Heart right ventricle (tissue), 16 donors: ENCODE measurements at regions not wholly inside any gene's neighbourhood (a gene's known extent, or its start where the extent isn't known, plus 50 kb on each side); places are given as distances from the start of the nearest gene placed in this dataset.

Source experiments
- ATAC-seq, 8 donors: fragments of 200-7000 bp; cut with Tn5 transposase; one replicate each; pipeline ENCODE4 v1.9.1; 2020; ENCODE audit warnings: mild to moderate bottlenecking in 8 of 8, moderate library complexity in 8 of 8, moderate number of reproducible peaks in 1 of 8
- DNase-seq, 2 donors: peaks; one replicate each; pipeline ENCODE4 v3.0.0-alpha.2; 2020
- H3K27ac ChIP-seq, 10 donors: fragments of 200-600 bp; sonication (generic) in 2 of 10; one replicate each; pipeline versions ENCODE4 v1.5.0 to v1.8.0; 2020 to 2022; ENCODE audit warnings: mild to moderate bottlenecking in 3 of 10
- H3K27me3 ChIP-seq, 7 donors: fragments of 200-600 bp; one replicate each; pipeline ENCODE4 v1.8.0; 2021 to 2022; ENCODE audit warnings: mild to moderate bottlenecking in 2 of 7
- H3K36me3 ChIP-seq, 9 donors: fragments of 200-600 bp; sonication (generic) in 1 of 9; one replicate each; pipeline versions ENCODE4 v1.5.0 to v1.8.0; 2020 to 2022; ENCODE audit warnings: mild to moderate bottlenecking in 2 of 9
- H3K4me1 ChIP-seq, 9 donors: fragments of 200-600 bp; sonication (generic) in 1 of 9; one replicate each; pipeline versions ENCODE4 v1.5.0 to v1.8.0; 2020 to 2022; ENCODE audit warnings: mild to moderate bottlenecking in 4 of 9
- H3K4me3 ChIP-seq, 10 donors: fragments of 200-600 bp; sonication (generic) in 2 of 10; one replicate each; pipeline versions ENCODE4 v1.5.0 to v1.8.0; 2020 to 2022; ENCODE audit warnings: mild to moderate bottlenecking in 7 of 10, moderate library complexity in 2 of 10
- H3K9me3 ChIP-seq, 11 donors: fragments of 200-600 bp in 10 of 11; sonication (generic) in 2 of 11; one replicate each; pipeline versions ENCODE4 v1.5.0 to v1.8.0; 2013 to 2022; ENCODE audit warnings: mild to moderate bottlenecking in 2 of 11, control low read depth in 1 of 11, moderate library complexity in 1 of 11
- CTCF ChIP-seq, 9 donors: fragments of 200-600 bp; sonication (generic) in 2 of 9; IDR thresholded peaks; one replicate each; pipeline versions ENCODE4 v1.5.0 to v1.8.0; 2021 to 2022; ENCODE audit warnings: antibody characterized with exemption in 9 of 9, mild to moderate bottlenecking in 5 of 9, moderate library complexity in 1 of 9
- WGBS, 2 donors: extraction: QIAGEN DNeasy Blood & Tissue Kit; methylation state at CpG; one replicate each; pipeline ENCODE4 v1.1.7; 2013; ENCODE audit warnings: inconsistent platforms in 1 of 2; 5-methylcytosine and 5-hydroxymethylcytosine counted together
- intact Hi-C, 10 donors: fragments of 100-400 bp; cut with DNase I; formaldehyde crosslinking; loops; one replicate each; pipeline versions ENCODE4 v1.11.1 to v1.14.2; 2022
- donor health status: Arrhythmogenic right ventricular cardiomyopathy.
- donor health status: ischemic (EF 13 %, LVEDD 7.1; RV severe dilation, severe dysfunction).
- donor health status: healthy with polysubstance abuse.
- donor health status: DM: no; HTN: yes; CAD: no.
- donor health status: DM: no; HTN: no; CAD: no.
- donor health status: ischemic (EF 25% LVEDD 6.9; RV normal size, moderate dysfunction).
- donor health status: ischemic (EF 25% LVEDD 5.7; RV mildly dilated, moderate dysfunction).
- donor health status: healthy.
- donor health status: DM: yes; HTN: yes; CAD: no.
- donor health status: Ischemic cardiomyopathy.
- donor health status: ischemic (EF 35%, LVEDD 5.7; RV mildly dilated, moderate dysfunction).
- donor health status: nonischemic (EF 11% LVEDD 7.7; RV severe dilation, severe dysfunction).
- donor health status: DM: yes; HTN: yes; CAD: no.
- donor health status: PGD.
- donor health status: ischemic (EF 29% LVEDD 5.4; RV normal size, mild dysfunction).
- donor health status: nonischemic (EF 23%, LVEDD 6.1; RV moderate dilation, normal function).

- ATAC-seq (no peak), DNase-seq (no peak)
- Histone ChIP-seq H3K4me1 (no peaks in the 10 kb centered on the region), H3K27ac (no peak overlapping the region), H3K27me3 (no peaks in the 10 kb centered on the region), H3K36me3 (no peaks in the 10 kb centered on the region), H3K4me3 (no peak overlapping the region), H3K9me3 (peaks cover 0 to 8% (median 0%) of the 10 kb centered on the region in 11 donors)
- intact Hi-C loops: no loop called here
- no peak for TF ChIP-seq CTCF (IDR thresholded peaks at IDR 0.05)
These were observed 144.6 kb upstream of the IGFBP7 start for GRCh38 chr4:57254754-57255153.

- Histone ChIP-seq H3K27ac (no peak overlapping the region), H3K9me3 (peaks cover 0 to 4% (median 0%) of the 10 kb centered on the region in 11 donors), H3K4me1 (no peaks in the 10 kb centered on the region), H3K27me3 (no peaks in the 10 kb centered on the region), H3K36me3 (no peaks in the 10 kb centered on the region), H3K4me3 (no peak overlapping the region)
- intact Hi-C loops: no loop called here
- ATAC-seq (no peak), DNase-seq (no peak)
- WGBS, 2 donors: 29 to 36% methylated on average over 1 of the region's 1 CpG
- no peak for TF ChIP-seq CTCF (IDR thresholded peaks at IDR 0.05)
These were observed 138.9 kb upstream of the IGFBP7 start for GRCh38 chr4:57249083-57249482.

GRCh38 chr4:57243076-57243475, 132.9 kb upstream of the IGFBP7 start:
- H3K27me3 ChIP-seq: peaks cover 0 to 5% (median 0%) of the 10 kb centered on the region in 7 donors
- no peak overlapping the region for H3K4me3 ChIP-seq
- TF ChIP-seq CTCF (IDR thresholded peaks at IDR 0.05): no peak
- intact Hi-C loops: no loop called here
- H3K4me1 ChIP-seq: no peaks in the 10 kb centered on the region
- WGBS, 2 donors: 76 to 77% methylated on average over 2 of the region's 2 CpGs
- ATAC-seq (no peak), DNase-seq (no peak)
- no peaks in the 10 kb centered on the region for H3K36me3 ChIP-seq
- H3K27ac ChIP-seq: no peak overlapping the region
- peaks cover 0 to 4% (median 0%) of the 10 kb centered on the region in 11 donors for H3K9me3 ChIP-seq

GRCh38 chr4:57234252-57234775, 124.1 kb upstream of the IGFBP7 start:
- Histone ChIP-seq H3K27me3 (peaks cover 0 to 5% (median 0%) of the 10 kb centered on the region in 7 donors), H3K27ac (no peak overlapping the region), H3K9me3 (no peaks in the 10 kb centered on the region), H3K4me1 (no peaks in the 10 kb centered on the region), H3K4me3 (no peak overlapping the region), H3K36me3 (no peaks in the 10 kb centered on the region)
- TF ChIP-seq CTCF (IDR thresholded peaks at IDR 0.05): no peak
- intact Hi-C loops: no loop called here
- 79 to 80% methylated on average over 12 of the region's 12 CpGs for WGBS, 2 donors
- no peak for ATAC-seq
- no peak for DNase-seq
